Stimulated activated CD4-positive, alpha-beta T cell treated with anti-CD3 and anti-CD28 coated beads, Interleukin-12 subunit alpha, Interleukin-12 subunit beta, amount 100 ng/mL, for 4 hours (primary cell): ENCODE measurements at regions not wholly inside any gene's neighbourhood (a gene's known extent, or its start where the extent isn't known, plus 50 kb on each side); places are given as distances from the start of the nearest gene placed in this dataset.
"Not testable (repeated sequence)": the region's sequence is repeated elsewhere in the genome, so short reads cannot be mapped to it uniquely, and the experiment has no call there.

Experiments
- DNase-seq: peaks from one replicate; pipeline ENCODE4 v3.0.0-alpha.2; 2020

DNA sequence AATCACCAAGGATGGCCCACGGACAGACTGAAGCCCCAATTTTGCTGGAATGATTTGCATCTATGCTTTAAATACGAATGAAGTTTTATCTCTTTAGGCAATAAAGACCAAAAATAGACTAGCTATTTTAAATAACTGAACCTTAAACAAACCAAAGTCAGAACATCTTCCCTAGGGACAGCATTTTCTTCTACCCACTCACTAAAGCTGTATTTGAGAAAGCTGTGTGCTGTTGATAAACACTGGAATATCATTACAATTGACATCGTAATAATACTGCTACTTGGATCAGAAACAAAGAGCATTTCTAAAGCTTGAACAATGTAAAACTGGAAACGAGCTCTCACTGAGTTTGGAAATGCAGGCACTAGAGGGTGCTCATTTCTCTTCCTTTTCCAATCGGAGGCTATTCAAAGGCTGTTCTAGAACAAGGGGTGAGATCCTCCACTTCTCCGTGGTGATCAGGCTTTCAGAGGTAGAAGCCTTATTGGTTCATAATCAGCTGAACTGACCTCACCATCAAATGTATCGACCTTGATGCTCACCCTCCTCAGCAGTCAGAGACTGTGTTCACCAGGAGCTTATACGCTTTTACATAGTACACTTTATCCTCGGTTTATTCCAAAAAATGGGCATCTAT is 225.3 kb upstream of the PRSS1 start:
- DNase-seq: no peak

DNA sequence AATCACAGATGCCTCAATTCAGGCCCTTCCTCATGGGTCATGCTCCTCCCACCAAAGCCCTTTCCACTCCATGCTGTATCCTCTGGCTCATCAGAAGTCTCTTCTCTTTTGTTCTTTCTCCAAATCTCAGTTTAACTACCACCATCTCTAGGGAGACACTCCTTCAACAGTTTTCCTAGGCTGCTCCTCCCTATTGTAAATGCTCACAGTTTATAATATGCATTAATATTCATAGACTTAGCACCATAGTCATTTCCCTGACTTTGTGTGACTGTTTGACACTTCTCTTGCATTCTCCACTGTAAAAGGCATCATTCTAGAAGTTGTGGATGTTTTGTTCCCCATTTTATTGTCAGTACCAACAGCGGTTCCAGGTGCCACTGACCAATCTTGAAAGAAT is 226.5 kb upstream of the PRSS1 start:
- DNase-seq: no peak

DNA sequence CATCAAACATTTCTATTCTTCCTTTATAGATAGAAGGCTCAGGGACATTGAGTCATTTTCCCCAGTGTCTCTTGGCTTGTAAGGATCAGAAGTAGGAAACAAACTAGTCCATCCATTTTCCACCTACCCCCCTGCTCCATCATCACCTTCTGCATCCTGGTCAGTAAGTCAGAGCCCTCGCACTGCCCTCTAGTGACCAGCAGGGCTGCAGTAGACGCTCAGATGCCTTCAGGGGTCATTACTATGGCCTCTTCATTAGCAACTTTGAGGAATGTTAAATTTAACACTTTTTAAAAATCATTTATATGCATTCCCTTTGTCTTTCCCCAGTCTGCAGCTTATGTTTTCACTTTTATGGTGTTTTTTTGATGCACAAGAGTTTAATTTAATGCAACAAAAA is 228.4 kb upstream of the PRSS1 start:
- DNase-seq: not testable (repeated sequence)

DNA sequence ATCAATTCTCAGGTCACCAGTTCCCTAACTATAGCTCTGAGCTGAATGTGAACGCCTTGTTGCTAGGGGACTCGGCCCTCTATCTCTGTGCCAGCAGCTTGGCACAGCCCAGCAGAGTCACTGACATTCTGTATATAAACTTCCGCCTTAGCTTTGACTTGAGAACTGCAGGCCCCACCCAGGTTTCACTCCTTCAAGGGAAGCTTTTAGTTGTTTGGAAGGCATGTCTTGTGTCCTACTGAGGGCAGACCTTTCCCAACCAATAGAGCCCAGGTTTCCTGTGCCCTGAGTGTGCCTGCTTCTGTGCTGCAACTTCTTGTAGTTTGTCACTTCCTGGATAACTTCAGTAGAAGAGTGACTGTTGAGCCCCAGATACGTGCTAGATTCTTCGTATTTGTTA is 228.8 kb upstream of the PRSS1 start:
- DNase-seq: not testable (repeated sequence)

DNA sequence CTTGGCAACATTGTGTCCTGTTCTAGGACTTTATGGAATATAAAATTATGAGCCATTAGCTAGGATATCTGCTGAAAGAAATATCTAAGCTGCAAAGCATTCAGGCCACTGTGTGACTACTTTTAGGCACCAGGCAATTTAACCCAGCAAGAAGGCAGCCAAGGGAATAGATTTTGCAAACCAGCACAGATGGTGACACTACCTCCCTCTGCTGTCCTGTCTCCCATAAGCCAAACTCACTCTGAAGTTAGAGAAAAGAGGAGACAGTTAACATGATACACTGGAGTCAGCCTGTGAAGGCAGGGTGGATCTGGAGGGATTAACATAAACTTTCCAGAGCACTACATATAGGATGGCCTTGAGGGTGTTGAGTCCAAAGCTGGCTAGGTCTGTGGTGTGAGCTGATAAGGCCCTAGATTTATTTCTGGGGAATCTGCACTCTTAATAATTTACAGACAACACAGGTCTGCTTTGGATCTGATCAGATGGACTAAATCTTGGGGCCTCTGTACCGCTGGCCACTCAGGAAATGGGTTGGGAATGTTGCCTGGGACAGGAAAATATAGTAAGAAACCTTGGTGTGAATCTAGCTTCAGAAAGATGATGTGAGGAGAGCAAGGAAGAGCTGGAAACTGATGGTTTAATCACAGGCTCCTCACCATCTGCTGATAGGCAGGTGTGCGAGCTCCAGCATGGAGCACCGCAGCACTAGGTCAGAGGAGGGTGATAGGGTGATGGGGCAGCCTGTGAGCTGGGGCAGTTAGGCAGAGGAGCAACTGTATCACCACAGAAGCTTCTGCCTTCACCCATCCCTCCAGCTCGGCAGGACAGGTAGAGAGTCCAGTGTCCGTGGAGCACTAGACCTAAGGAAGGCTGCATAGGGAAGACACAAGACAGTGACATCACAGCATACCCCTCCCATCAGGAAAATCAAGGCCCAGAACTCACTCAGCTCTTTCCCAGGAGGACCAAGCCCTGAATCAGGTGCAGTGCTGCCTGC is 229.9 kb upstream of the PRSS1 start:
- no peak for DNase-seq

DNA sequence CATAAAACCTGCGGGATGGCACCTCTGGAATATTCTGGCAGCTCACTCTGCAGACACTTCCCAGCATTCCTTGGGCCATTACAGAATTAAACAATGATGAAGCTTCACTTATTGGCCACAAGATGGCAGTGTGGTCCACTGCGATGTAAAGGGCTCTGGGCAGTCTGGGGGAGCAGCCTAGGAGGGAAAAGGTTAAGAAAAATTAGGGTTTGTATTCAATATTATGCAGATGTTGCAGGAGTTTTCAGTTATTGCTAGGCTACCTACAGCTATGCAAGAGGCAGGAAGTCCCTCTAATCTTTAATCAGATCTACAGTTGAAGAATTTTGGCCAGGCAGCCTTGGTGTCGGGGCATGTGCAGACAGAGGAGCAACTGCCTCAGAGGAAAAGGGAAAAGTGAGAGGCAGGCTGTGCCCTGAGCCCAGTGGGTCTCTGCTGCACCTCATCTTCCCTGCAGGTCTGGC is 233.2 kb upstream of the PRSS1 start:
- no peak for DNase-seq

DNA sequence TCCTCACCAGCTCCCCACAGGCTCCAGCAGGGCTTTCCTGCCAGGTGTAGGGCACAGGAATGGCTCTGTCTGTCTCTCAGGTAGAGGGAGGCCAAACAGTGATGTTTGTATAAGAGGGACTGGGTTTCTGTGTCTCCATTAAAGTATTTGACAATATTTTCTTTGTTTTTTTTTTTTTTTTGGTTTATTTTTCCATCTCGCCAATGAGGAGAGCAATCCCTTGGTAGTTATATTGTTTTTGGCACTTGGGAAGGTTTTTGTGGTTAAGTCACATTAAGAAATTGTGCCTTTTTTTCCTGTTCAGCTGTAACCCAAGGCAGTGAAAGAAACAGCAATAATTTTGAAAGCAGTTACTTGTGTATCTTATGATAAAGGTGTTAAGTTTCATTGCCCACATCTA is 234.6 kb upstream of the PRSS1 start:
- not testable (repeated sequence) for DNase-seq

DNA sequence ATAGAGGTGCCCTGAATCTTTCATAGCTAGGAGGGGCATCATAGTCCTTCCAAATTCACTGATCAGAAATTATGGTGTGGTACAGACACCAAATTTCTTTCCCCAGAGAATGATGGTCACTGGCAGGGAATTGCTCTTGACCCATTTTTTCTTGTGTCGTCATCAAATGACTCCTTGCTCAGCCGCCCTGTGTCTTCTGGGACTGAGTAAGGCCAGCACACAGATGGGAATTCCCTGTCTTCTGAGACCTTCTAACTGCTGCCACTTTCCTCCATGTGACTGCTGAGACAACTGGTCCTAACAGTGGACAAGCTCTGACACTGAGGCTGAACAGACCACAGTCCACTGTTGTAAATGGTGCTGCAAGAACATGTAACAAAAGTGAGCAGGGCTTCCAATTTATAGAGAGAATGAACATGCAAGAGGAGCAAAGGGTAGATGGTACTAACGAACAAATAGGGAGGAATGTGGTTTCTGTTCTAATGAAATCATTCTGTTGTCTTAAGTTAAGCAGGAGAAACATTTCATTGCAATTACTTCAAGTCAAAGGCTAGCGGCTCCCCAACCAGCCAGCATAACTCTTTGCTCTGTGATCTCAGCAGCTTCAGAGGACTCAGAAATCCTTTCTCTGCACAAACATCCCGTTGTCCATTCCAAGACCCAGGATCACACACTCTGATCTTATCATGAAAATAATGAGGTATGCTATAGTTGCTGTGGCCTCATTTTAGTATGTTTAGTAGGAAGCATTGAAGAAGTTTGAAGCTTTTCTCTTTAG is 235.9 kb upstream of the PRSS1 start:
- no peak for DNase-seq

DNA sequence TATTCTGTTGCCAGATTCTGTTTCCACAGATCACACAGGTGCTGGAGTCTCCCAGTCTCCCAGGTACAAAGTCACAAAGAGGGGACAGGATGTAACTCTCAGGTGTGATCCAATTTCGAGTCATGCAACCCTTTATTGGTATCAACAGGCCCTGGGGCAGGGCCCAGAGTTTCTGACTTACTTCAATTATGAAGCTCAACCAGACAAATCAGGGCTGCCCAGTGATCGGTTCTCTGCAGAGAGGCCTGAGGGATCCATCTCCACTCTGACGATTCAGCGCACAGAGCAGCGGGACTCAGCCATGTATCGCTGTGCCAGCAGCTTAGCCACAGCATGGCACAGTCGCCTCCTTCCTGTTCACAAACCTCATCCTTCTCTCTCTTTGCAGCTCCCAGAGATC is 237.5 kb upstream of the PRSS1 start:
- DNase-seq: no peak

DNA sequence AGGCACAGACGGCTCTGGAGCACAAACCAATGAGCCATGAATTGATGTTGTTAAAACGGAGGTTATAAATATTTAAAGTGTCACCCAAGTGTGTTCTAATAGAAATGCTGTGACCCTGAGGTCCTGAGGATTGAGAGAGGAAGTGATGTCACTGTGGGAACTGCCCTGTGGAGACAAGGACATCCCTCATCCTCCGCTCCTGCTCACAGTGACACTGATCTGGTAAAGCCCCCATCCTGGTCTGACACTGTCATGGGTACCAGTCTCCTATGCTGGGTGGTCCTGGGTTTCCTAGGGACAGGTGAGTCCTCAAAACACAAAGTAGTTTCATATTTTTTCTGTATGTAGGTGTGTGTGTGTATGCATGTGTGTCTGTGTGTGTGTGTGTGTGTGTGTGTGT is 237.9 kb upstream of the PRSS1 start:
- DNase-seq: no peak

DNA sequence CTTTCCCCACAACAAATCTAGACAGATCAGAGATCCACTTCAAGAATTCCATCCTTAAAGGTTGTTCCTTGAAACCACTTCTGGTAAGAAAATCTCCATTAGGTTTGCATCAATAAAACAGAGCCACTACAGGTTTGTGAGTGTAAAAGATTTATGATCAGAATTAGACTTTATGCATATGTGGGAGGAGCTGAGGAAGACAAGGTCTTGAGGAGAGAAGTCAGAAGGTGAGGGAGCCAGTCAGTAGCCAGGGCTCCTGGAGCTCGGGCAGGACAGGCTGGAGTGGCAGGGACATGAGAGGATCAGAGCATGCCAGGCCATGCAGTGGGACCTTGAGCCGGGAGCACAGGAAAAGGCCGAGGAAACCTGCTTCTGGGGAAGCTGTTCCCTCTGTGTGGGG is 240.0 kb upstream of the PRSS1 start:
- not testable (repeated sequence) for DNase-seq

DNA sequence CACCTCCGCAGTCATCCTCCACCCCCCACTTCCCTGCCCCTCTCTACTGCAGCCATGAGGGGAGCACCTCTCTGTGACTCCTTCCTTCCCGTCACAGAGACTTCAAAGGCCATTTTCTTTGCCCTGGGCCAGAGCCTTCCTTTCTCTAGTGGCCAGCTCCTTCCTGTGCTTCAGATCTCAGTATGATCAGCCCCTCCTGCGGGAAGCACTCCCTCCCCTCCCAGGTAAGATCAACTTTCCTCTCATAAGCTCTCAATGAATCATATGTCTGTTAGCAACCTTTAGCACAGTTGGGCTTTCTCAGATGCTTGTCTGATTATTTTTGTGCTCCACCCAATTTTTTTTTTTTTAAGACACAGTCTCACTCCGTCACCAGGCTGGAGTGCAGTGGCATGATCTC is 241.0 kb upstream of the PRSS1 start:
- DNase-seq: no peak

DNA sequence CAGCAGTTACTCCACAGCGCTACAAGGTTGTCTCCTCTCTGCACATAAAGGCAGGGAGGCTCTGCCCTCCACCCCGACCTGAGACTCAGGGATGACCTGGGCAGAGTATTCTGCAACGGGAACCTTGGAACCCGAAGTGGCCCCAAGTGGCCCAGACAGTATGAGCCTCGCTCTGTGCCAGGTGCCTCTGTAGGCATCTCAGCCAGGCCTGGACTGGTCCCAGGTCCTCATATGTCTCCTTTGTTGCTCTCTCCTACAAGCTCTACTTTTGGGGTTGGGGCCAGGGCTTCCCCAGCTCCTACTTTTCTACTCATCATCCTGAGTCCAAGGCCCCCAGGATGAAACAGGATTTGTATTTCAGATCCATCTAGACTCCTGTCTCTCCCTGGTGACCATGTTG is 241.5 kb upstream of the PRSS1 start:
- DNase-seq: no peak

DNA sequence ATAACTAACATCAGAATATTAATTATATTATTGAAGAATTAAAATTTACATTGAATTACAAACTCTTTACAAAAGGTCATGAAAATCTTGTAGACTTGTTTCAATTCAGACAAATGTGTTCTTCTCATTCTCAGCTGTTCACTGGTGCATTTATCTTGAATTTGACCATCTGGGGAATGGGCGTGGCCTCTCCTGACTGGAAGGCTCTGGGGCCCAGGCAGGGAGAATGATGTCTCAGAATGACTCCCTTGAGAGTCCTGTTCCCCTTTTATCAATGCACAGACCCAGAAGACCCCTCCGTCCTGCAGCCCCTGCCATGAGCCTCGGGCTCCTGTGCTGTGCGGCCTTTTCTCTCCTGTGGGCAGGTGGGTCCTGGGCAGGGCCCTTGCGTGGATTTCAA is 242.2 kb upstream of the PRSS1 start:
- DNase-seq: not testable (repeated sequence)

DNA sequence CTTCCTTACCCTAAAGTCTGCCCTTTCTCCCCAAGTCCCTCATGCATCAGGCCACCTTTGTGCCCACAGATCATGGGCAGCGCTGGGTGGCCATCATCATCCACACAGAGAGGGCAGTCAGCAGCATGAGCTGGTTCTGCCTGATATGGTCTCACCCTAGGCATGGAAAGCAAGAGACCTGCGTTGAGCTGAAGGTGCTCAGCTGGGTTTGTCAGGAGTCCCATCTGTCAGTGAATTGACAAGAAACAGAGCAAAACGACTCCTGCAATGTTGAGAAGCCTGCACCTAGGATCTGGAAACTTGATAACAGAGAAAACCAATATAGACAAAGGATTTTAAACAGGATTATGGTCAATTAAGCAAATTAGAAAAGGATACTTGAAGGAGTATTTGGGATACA is 242.7 kb upstream of the PRSS1 start:
- DNase-seq: no peak

DNA sequence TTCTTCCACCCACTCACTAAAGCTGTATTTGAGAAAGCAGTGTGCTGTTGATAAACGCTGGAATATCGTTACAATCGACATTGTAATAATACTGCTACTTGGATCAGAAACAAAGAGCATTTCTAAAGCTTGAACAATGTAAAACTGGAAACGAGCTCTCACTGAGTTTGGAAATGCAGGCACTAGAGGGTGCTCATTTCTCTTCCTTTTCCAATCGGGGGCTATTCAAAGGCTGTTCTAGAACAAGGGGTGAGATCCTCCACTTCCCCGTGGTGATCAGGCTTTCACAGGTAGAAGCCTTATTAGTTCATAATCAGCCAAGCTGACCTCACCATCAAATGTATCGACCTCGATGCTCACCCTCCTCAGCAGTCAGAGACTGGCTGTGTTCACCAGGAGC is 245.3 kb upstream of the PRSS1 start:
- not testable (repeated sequence) for DNase-seq

DNA sequence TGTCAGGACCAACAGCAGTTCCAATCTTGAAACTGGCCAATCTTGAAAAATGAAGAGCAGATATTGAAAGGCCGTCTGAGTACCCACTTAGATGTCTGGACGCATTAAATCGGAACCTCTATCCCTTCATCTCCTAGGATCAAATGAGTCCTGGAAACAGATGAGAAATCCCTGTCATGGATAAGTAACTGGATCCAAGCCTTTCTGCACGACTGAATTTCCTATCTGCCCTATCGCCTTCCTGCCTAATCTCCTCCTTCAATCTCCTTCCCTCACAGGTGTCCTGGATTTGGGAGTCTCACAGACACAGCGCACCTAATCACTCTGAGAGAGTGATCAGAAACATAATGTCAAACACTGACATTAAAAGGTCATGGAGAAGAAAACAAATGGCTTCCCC is 245.2 kb upstream of the PRSS58 start:
- no peak for DNase-seq

DNA sequence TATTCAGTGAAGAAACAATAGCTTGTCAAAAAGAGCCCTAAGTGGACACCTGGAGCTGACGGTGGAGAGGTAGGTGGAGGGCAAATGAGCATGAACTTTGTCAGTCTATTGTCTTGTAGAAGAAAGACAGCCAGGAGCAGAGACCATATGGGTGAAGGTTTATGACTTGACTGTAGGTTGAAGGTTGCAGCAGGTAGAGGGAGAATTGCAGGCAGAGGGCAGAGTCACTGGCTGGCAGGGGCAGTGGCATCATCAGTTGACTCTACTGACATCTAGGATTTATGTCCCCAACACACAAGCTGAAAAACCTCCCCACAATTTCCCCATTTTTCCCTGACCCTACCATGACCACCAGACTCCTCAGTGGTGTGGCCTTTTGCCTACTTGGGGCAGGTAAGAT is 243.6 kb upstream of the PRSS58 start:
- no peak for DNase-seq

DNA sequence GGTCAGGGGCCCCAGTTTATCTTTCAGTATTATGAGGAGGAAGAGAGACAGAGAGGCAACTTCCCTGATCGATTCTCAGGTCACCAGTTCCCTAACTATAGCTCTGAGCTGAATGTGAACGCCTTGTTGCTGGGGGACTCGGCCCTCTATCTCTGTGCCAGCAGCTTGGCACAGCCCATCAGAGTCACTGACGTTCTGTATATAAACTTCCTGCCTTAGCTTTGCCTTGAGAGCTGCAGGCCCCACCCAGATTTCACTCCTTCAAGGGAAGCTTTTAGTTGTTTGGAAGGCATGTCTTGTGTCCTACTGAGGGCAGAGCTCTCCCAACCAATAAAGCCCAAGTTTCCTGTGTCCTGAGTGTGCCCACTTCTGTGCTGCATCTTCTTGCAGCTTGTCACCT is 242.5 kb upstream of the PRSS58 start:
- no peak for DNase-seq

DNA sequence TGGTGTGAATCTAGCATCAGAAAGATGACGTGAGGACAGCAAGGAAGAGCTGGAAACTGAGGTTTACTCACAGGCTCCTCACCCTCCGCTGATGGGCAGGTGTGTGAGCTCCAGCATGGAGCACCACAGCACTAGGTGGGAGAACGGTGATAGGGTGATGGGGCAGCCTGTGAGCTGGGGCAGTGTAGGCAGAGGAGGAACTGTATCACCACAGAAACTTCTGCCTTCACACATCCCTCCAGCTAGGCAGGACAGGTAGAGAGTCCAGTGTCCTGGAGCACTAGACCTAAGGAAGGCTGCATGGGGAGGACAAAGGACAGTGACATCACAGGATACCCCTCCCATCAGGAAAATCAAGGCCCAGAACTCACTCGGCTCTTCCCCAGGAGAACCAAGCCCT is 241.8 kb upstream of the PRSS58 start:
- no peak for DNase-seq

DNA sequence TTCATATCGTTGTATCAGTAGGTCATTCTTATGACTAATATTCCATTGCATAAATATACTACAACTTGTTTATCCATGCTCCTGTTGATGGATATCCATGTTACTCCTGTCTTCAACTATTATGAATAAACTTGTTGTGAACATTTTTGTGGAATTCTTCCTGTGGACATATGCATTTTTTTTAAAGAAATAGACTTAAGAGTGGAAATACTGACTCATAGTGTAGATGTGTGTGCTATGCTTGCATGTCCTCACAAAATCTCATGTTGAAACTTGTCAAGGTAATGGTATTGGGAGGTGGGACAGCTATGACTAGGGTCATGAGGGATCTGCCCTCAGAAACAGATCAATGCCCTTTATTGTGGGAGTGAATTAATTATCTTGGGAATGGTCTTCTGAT is 240.5 kb upstream of the PRSS58 start:
- no peak for DNase-seq

DNA sequence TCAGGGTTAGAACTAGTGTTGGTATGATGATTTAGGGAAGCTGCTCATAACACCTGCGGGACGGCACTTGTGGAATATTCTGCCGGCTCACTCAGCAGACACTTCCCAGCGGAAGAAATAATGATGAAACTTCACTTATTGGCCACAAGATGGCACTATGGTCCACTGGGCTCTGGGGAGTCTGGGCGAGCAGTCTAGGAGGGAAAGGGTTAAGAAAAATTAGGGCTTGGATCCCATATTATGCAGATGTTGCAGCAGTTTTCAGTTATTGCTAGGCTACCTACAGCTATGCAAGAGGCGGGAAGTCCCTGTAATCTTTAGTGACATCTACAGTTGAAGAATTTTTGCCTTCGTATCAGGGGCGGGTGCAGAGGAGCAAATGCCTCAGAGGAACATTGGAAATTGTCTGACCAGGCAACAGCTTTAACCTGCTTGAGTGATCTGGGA is 238.7 kb upstream of the PRSS58 start:
- no peak for DNase-seq

DNA sequence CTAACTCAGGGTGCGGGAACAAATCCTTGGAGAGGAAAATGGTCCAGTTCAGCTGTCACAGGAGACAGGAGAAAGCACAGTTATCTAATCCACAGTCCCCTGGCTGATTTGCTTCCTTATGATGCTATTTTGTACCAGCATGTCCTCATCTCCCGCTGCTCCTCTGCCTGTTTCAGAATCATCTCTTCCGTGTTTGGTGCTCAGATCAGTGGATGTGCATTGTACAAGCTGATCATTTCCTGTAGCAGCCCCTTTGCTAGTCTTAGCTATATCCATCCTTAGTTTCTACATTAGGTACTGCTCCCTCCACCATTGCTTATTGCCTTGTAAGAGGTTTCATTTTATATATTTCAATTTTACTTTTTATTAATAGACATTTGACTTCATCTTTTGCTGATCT is 238.0 kb upstream of the PRSS58 start:
- DNase-seq: not testable (repeated sequence)
